WTC11 (cell line): ENCODE measurements at regions not wholly inside any gene's neighbourhood (a gene's known extent, or its start where the extent isn't known, plus 50 kb on each side); places are given as distances from the start of the nearest gene placed in this dataset.

ENCODE experiments used
- ATAC-seq: fragments of 200-7000 bp; cut with Tn5 transposase; 2 replicates; pipeline ENCODE4 v1.10.0; 2021; ENCODE audit warnings: mild to moderate bottlenecking, moderate library complexity
- CTCF ChIA-PET: fragments of 300-600 bp; sonication (Branson Sonifier 250); formaldehyde crosslinking; loops from one replicate; lab custom pipeline; 2021; ENCODE audit warnings: antibody characterized with exemption; lab: Charles Lee
- POLR2A ChIA-PET: fragments of 350-600 bp; sonication (Branson Sonifier 250); formaldehyde crosslinking; loops from one replicate; lab custom pipeline; 2021; ENCODE audit warnings: antibody characterized with exemption; lab: Charles Lee
- DNase-seq: peaks from one replicate; pipeline ENCODE4 v3.0.0; 2021; ENCODE audit warnings: low spot score
- H3K27ac Mint-ChIP-seq: 2 replicates; pipeline ENCODE4 v1.8.0; 2021; ENCODE audit warnings: mixed read lengths
- H3K27me3 Mint-ChIP-seq: 2 replicates; pipeline ENCODE4 v1.8.0; 2021; ENCODE audit warnings: low read depth, mild to moderate bottlenecking, moderate library complexity, mixed read lengths
- H3K36me3 Mint-ChIP-seq: 2 replicates; pipeline ENCODE4 v1.8.0; 2021; ENCODE audit warnings: mixed read lengths
- H3K4me1 Mint-ChIP-seq: 2 replicates; pipeline ENCODE4 v1.8.0; 2022; ENCODE audit warnings: mixed read lengths
- H3K4me3 Mint-ChIP-seq: 2 replicates; pipeline ENCODE4 v1.8.0; 2021; ENCODE audit warnings: mild to moderate bottlenecking, moderate library complexity, mixed read lengths
- H3K9me3 Mint-ChIP-seq: 2 replicates; pipeline ENCODE4 v1.8.0; 2021; ENCODE audit warnings: mixed read lengths
- ATF2 ChIP-seq: sonication (generic); formaldehyde crosslinking; IDR thresholded peaks from 2 replicates; pipeline ENCODE4 v1.8.1; 2022; ENCODE audit warnings: low read depth, missing genetic modification reagents, borderline replicate concordance
- CREB1 ChIP-seq: sonication (generic); formaldehyde crosslinking; IDR thresholded peaks from 2 replicates; pipeline ENCODE4 v1.8.0; 2023; ENCODE audit warnings: mild to moderate bottlenecking, missing genetic modification reagents
- CREM ChIP-seq: sonication (generic); formaldehyde crosslinking; IDR thresholded peaks from 2 replicates; pipeline ENCODE4 v1.8.1; 2022; ENCODE audit warnings: mild to moderate bottlenecking, missing genetic modification reagents, moderate library complexity
- CTCF ChIP-seq: fragments of 200-600 bp; IDR thresholded peaks from 2 replicates; pipeline ENCODE4 v1.8.0; 2022; ENCODE audit warnings: antibody characterized with exemption
- E2F1 ChIP-seq: sonication (generic); formaldehyde crosslinking; IDR thresholded peaks from 2 replicates; pipeline ENCODE4 v1.8.0; 2022; ENCODE audit warnings: mild to moderate bottlenecking, missing genetic modification reagents
- EMX1 ChIP-seq: fragments of 250-450 bp; sonication (Bioruptor Pico); IDR thresholded peaks from 2 replicates; pipeline ENCODE4 v1.8.0; 2021; ENCODE audit warnings: mild to moderate bottlenecking
- FOXJ3 ChIP-seq: sonication (generic); formaldehyde crosslinking; IDR thresholded peaks from 2 replicates; pipeline ENCODE4 v1.9.0; 2021; ENCODE audit warnings: missing genetic modification reagents, mild to moderate bottlenecking, borderline replicate concordance
- FOXK1 ChIP-seq: sonication (generic); formaldehyde crosslinking; IDR thresholded peaks from 2 replicates; pipeline ENCODE4 v1.8.0; 2022; ENCODE audit warnings: mild to moderate bottlenecking, moderate library complexity, missing genetic modification reagents
- FOXP4 ChIP-seq: sonication (generic); formaldehyde crosslinking; IDR thresholded peaks from 2 replicates; pipeline ENCODE4 v1.8.0; 2022; ENCODE audit warnings: mild to moderate bottlenecking, missing genetic modification reagents
- GABPB1 ChIP-seq: sonication (generic); formaldehyde crosslinking; IDR thresholded peaks from 2 replicates; pipeline ENCODE4 v1.8.1; 2023; ENCODE audit warnings: mild to moderate bottlenecking, missing genetic modification reagents
- HMGA2 ChIP-seq: fragments of 250-450 bp; sonication (Bioruptor Pico); IDR thresholded peaks from 2 replicates; pipeline ENCODE4 v1.4.0; 2021; ENCODE audit warnings: mild to moderate bottlenecking, moderate library complexity
- IRF2 ChIP-seq: sonication (generic); formaldehyde crosslinking; IDR thresholded peaks from 2 replicates; pipeline ENCODE4 v1.8.0; 2022; ENCODE audit warnings: low read depth, missing genetic modification reagents, borderline replicate concordance
- NFATC4 ChIP-seq: fragments of 250-450 bp; sonication (Bioruptor Pico); IDR thresholded peaks from 2 replicates; pipeline ENCODE4 v1.9.0; 2021; ENCODE audit warnings: mild to moderate bottlenecking
- NFE2L1 ChIP-seq: sonication (generic); formaldehyde crosslinking; IDR thresholded peaks from 2 replicates; pipeline ENCODE4 v1.8.1; 2023; ENCODE audit warnings: missing genetic modification reagents
- NFYB ChIP-seq: sonication (generic); formaldehyde crosslinking; conservative IDR thresholded peaks from 2 replicates; pipeline ENCODE4 v1.8.0; 2022; ENCODE audit warnings: low read depth, missing genetic modification reagents
- OVOL2 ChIP-seq: fragments of 250-450 bp; sonication (Bioruptor Pico); IDR thresholded peaks from 2 replicates; pipeline ENCODE4 v1.9.0; 2021; ENCODE audit warnings: mild to moderate bottlenecking, borderline replicate concordance
- SOX15 ChIP-seq: fragments of 250-450 bp; sonication (Bioruptor Pico); IDR thresholded peaks from 2 replicates; pipeline ENCODE4 v1.9.0; 2021; ENCODE audit warnings: mild to moderate bottlenecking
- SP1 ChIP-seq: sonication (generic); formaldehyde crosslinking; conservative IDR thresholded peaks from 2 replicates; pipeline ENCODE4 v1.8.1; 2022; ENCODE audit warnings: missing genetic modification reagents
- TCF7 ChIP-seq: sonication (generic); formaldehyde crosslinking; IDR thresholded peaks from 2 replicates; pipeline ENCODE4 v1.8.0; 2022; ENCODE audit warnings: mild to moderate bottlenecking, low read depth, missing genetic modification reagents, moderate library complexity
- USF2 ChIP-seq: sonication (generic); formaldehyde crosslinking; IDR thresholded peaks from 2 replicates; pipeline ENCODE4 v1.8.1; 2023; ENCODE audit warnings: mild to moderate bottlenecking, missing genetic modification reagents, moderate library complexity
- ZBTB21 ChIP-seq: sonication (generic); formaldehyde crosslinking; IDR thresholded peaks from 2 replicates; pipeline ENCODE4 v1.8.1; 2023; ENCODE audit warnings: mild to moderate bottlenecking, missing genetic modification reagents, borderline replicate concordance
- ZNF232 ChIP-seq: sonication (generic); formaldehyde crosslinking; IDR thresholded peaks from 2 replicates; pipeline ENCODE4 v1.8.0; 2022; ENCODE audit warnings: mild to moderate bottlenecking, missing genetic modification reagents
- ZNF263 ChIP-seq: sonication (generic); formaldehyde crosslinking; IDR thresholded peaks from 2 replicates; pipeline ENCODE4 v1.8.1; 2022; ENCODE audit warnings: low read depth, mild to moderate bottlenecking, moderate library complexity, missing genetic modification reagents
- ZNF317 ChIP-seq: sonication (generic); formaldehyde crosslinking; IDR thresholded peaks from 2 replicates; pipeline ENCODE4 v1.8.1; 2023; ENCODE audit warnings: low read depth, mild to moderate bottlenecking, moderate library complexity, missing genetic modification reagents, borderline replicate concordance
- ZNF532 ChIP-seq: fragments of 250-450 bp; sonication (Bioruptor Pico); IDR thresholded peaks from 2 replicates; pipeline ENCODE4 v1.9.0; 2021; ENCODE audit warnings: mild to moderate bottlenecking, borderline replicate concordance

- peaks cover 15% of the 10 kb centered on the region for H3K27me3 Mint-ChIP-seq
- CTCF ChIA-PET: no interaction called here
- H3K4me3 Mint-ChIP-seq: no peak overlapping the region
- no peaks in the 10 kb centered on the region for H3K4me1 Mint-ChIP-seq
- peaks cover 26% of the 10 kb centered on the region for H3K36me3 Mint-ChIP-seq
- POLR2A ChIA-PET: no interaction called here
- no peak for ATAC-seq
- no peak for DNase-seq
- TF ChIP-seq ZNF317 (CRISPR knock-in tag) (no peak), NFYB (CRISPR knock-in tag) (no peak), HMGA2 (no peak), ZBTB21 (CRISPR knock-in tag) (no peak), TCF7 (CRISPR knock-in tag) (no peak), EMX1 (no peak), IRF2 (CRISPR knock-in tag) (no peak), CREB1 (CRISPR knock-in tag) (no peak), CREM (no peak)
- TF ChIP-seq, all 79 proteins: peak for 0
- H3K9me3 Mint-ChIP-seq: peaks cover 32% of the 10 kb centered on the region
- no peak overlapping the region for H3K27ac Mint-ChIP-seq
Observed at GRCh38 chr20:24411003-24411833, 58.2 kb upstream of the SYNDIG1 start.

- Mint-ChIP-seq H3K36me3 (0 out of 2 replicates have a peak, but pooled peaks cover 1% of the 10 kb centered on the region), H3K4me3 (no peak overlapping the region), H3K27me3 (peaks cover 11% of the 10 kb centered on the region; the same call in 1 of the 2 replicates), H3K9me3 (peaks cover 2% of the 10 kb centered on the region), H3K27ac (no peak overlapping the region), H3K4me1 (no peaks in the 10 kb centered on the region)
- ATAC-seq (no peak), DNase-seq (no peak)
- POLR2A ChIA-PET: no interaction called here
- CTCF ChIA-PET: no interaction called here
- no peak for TF ChIP-seq CTCF
- no peak for TF ChIP-seq OVOL2 (CRISPR knock-in tag)
- no peak for TF ChIP-seq SP1 (CRISPR knock-in tag)
- no peak for TF ChIP-seq NFATC4 (CRISPR knock-in tag)
- no peak for TF ChIP-seq ZNF317 (CRISPR knock-in tag)
- TF ChIP-seq GABPB1: no peak
- TF ChIP-seq FOXP4 (CRISPR knock-in tag): no peak
- no peak for TF ChIP-seq ZNF232 (CRISPR knock-in tag)
- no peak for TF ChIP-seq ZNF532 (CRISPR knock-in tag)
- no peak for TF ChIP-seq ZNF263
- no peak for TF ChIP-seq USF2
- TF ChIP-seq FOXJ3 (CRISPR knock-in tag): no peak
- no peak for TF ChIP-seq FOXK1 (CRISPR knock-in tag)
- TF ChIP-seq NFE2L1 (CRISPR knock-in tag): no peak
- TF ChIP-seq SOX15 (CRISPR knock-in tag): no peak
- TF ChIP-seq E2F1: no peak
- TF ChIP-seq ATF2: no peak
Observed at GRCh38 chr20:24407151-24407550, 62.3 kb upstream of the SYNDIG1 start.
